ENCODE measurements at regions not wholly inside any gene's neighbourhood (a gene's known extent, or its start where the extent isn't known, plus 50 kb on each side); places are given as distances from the start of the nearest gene placed in this dataset.
"Not testable (repeated sequence)": the region's sequence is repeated elsewhere in the genome, so short reads cannot be mapped to it uniquely, and the experiment has no call there.

GRCh38 chr9:67348094-67348493 lies 355.7 kb upstream of the SPATA31A3 start:
- not testable (repeated sequence) for H3K36me3 ChIP-seq (ENCODE audit: control insufficient read depth, low read depth, low read length); H3K27me3 ChIP-seq (ENCODE audit: control insufficient read depth, insufficient read depth, low read length); H3K4me3 ChIP-seq (ENCODE audit: low read length); H3K4me1 ChIP-seq (ENCODE audit: control insufficient read depth, low read depth, low read length); H3K9ac ChIP-seq (ENCODE audit: low read length); H3K27ac ChIP-seq (ENCODE audit: low read length); H3K9me3 ChIP-seq (ENCODE audit: control insufficient read depth, low read depth, low read length)

GRCh38 chr9:67339216-67339615 lies 346.9 kb upstream of the SPATA31A3 start:
- H3K27ac ChIP-seq (ENCODE audit: low read length); H3K9me3 ChIP-seq (ENCODE audit: control insufficient read depth, low read depth, low read length); H3K4me3 ChIP-seq (ENCODE audit: low read length); H3K4me1 ChIP-seq (ENCODE audit: control insufficient read depth, low read depth, low read length); H3K27me3 ChIP-seq (ENCODE audit: control insufficient read depth, insufficient read depth, low read length); H3K36me3 ChIP-seq (ENCODE audit: control insufficient read depth, low read depth, low read length); H3K9ac ChIP-seq (ENCODE audit: low read length): not testable (repeated sequence)

GRCh38 chr9:67338201-67338600 lies 345.9 kb upstream of the SPATA31A3 start:
- not testable (repeated sequence) for H3K9me3 ChIP-seq (ENCODE audit: control insufficient read depth, low read depth, low read length); H3K4me1 ChIP-seq (ENCODE audit: control insufficient read depth, low read depth, low read length); H3K27me3 ChIP-seq (ENCODE audit: control insufficient read depth, insufficient read depth, low read length); H3K27ac ChIP-seq (ENCODE audit: low read length); H3K4me3 ChIP-seq (ENCODE audit: low read length); H3K9ac ChIP-seq (ENCODE audit: low read length); H3K36me3 ChIP-seq (ENCODE audit: control insufficient read depth, low read depth, low read length)

DNA sequence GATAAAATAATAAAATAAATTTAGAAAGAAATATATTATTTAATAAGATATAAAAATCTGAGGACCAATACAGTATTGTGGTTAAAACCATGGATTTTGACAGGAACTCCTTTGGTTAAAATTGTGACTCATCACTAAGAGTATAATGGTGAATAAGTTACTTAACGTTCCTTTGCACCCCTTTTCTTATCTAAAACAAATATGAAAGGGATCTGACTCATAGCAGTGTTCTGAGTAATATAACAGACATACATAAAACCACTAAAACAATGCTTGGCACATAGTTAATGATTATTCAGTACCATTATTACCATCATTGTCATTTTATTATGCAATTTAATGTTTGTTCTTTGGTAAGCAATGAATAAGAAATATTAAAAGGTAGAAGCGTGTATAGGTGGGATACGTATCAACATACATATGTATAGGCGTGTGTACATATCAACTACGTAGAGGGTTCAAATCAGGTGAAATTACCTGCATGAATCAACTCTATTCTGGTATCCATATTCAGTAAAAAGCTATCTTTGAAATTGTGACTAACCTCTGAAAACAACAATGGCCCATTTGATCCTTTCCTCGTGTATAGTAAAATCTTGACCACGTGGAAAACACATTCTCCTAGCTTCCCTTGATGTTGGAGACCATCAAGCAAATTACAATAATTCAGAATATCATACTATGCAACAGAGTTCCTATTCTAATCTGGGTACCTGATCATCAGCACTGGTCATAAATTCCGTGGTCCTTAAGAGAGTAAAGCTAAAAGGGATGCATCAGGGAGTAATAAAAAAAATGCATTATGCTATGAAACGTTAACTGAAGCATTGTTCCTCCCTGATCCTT lies 342.6 kb upstream of the SPATA31A3 start:
- not testable (repeated sequence) for H3K9me3 ChIP-seq (ENCODE audit: control insufficient read depth, low read depth, low read length); H3K9ac ChIP-seq (ENCODE audit: low read length); H3K4me3 ChIP-seq (ENCODE audit: low read length); H3K27ac ChIP-seq (ENCODE audit: low read length); H3K4me1 ChIP-seq (ENCODE audit: control insufficient read depth, low read depth, low read length); H3K36me3 ChIP-seq (ENCODE audit: control insufficient read depth, low read depth, low read length); H3K27me3 ChIP-seq (ENCODE audit: control insufficient read depth, insufficient read depth, low read length)

DNA sequence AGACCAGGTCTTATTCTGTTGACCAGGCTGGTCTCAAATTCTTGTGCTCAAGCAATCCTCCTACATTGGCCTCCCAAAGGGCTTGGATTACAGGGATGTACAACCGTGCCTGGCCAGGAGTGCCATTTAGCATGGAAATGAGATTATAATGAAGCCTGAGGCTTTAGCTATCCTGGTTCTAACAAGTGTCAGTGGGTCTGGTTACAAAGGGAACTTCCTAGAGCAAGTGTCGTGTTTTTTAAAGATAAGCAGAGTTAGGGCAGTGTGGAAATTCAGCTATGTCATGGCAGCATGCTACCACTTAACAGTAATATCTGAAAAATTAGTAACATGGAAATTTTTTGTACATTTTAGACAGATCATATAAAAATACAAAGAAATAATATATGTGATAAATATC lies 339.3 kb upstream of the SPATA31A3 start:
- H3K36me3 ChIP-seq (ENCODE audit: control insufficient read depth, low read depth, low read length); H3K27me3 ChIP-seq (ENCODE audit: control insufficient read depth, insufficient read depth, low read length); H3K9ac ChIP-seq (ENCODE audit: low read length); H3K4me1 ChIP-seq (ENCODE audit: control insufficient read depth, low read depth, low read length); H3K9me3 ChIP-seq (ENCODE audit: control insufficient read depth, low read depth, low read length); H3K27ac ChIP-seq (ENCODE audit: low read length); H3K4me3 ChIP-seq (ENCODE audit: low read length): not testable (repeated sequence)

DNA sequence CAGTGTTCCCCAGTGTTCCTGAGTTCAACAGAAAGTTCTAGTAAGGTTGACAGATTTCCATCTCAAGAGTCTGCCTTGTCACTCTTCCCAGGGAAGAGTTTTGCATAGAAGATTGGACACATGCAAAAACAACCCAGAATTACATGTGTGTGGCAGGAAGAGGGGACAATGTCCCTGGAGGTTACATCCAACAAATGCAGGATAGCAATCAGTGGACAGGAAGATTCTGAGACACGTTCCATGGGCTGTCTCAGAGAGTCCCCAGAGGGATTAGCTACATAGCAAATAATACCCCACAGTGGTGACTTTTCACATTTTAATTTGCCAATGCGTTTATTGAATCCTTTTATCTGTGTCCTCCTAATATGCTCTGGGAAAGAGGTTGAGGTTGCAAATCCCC lies 321.1 kb upstream of the SPATA31A3 start:
- H3K27ac ChIP-seq (ENCODE audit: low read length); H3K9me3 ChIP-seq (ENCODE audit: control insufficient read depth, low read depth, low read length); H3K27me3 ChIP-seq (ENCODE audit: control insufficient read depth, insufficient read depth, low read length); H3K4me1 ChIP-seq (ENCODE audit: control insufficient read depth, low read depth, low read length); H3K9ac ChIP-seq (ENCODE audit: low read length); H3K4me3 ChIP-seq (ENCODE audit: low read length); H3K36me3 ChIP-seq (ENCODE audit: control insufficient read depth, low read depth, low read length): not testable (repeated sequence)

DNA sequence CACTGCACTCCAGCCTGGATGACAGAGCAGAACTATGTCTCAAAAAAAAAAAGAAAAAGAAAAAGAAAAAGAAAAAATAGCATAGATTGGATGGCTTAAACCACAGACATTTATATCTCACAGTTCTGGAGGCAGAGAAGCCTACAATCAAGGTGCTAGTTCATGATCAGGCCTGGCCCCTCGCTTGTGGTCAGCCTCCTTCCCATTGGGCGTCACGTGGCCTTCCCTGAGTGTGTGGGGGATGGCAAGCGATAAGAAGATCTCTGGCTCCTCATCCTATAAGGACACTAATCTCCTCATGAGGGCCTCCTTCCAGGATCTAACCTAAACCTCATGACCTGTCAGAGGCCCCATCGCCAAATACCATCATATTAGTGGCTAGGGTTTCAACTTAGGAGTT lies 320.2 kb upstream of the SPATA31A3 start:
- H3K27me3 ChIP-seq (ENCODE audit: control insufficient read depth, insufficient read depth, low read length): not testable (repeated sequence)

GRCh38 chr9:67307109-67307508 lies 314.8 kb upstream of the SPATA31A3 start:
- H3K9me3 ChIP-seq (ENCODE audit: control insufficient read depth, low read depth, low read length); H3K4me1 ChIP-seq (ENCODE audit: control insufficient read depth, low read depth, low read length); H3K27me3 ChIP-seq (ENCODE audit: control insufficient read depth, insufficient read depth, low read length); H3K27ac ChIP-seq (ENCODE audit: low read length); H3K36me3 ChIP-seq (ENCODE audit: control insufficient read depth, low read depth, low read length); H3K4me3 ChIP-seq (ENCODE audit: low read length); H3K9ac ChIP-seq (ENCODE audit: low read length): not testable (repeated sequence)

More for the DNA sequence above, 320.2 kb upstream of the SPATA31A3 start:
- not testable (repeated sequence) for H3K4me1 ChIP-seq (ENCODE audit: control insufficient read depth, low read depth, low read length); H3K9me3 ChIP-seq (ENCODE audit: control insufficient read depth, low read depth, low read length); H3K27ac ChIP-seq (ENCODE audit: low read length); H3K36me3 ChIP-seq (ENCODE audit: control insufficient read depth, low read depth, low read length); H3K9ac ChIP-seq (ENCODE audit: low read length); H3K4me3 ChIP-seq (ENCODE audit: low read length)

DNA sequence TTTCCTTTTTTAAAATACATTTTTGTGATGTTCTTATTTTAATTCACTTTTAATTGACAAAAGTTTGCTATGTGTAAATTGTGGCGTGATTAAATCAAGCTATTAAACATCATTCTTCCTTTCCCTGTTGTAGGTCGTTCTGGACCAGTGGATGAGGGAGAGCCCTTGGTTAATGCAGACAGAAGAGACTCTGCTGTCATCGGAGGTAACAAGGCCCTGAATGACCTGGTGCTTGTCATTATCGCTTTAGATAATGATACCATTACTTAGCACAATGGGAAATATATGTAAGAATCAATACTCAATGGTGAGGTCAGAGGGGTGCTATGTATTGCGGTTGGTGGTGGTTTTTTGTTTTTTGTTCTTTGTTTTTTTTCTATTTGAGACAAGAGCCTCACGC lies 296.4 kb upstream of the SPATA31A3 start:
- H3K9me3 ChIP-seq (ENCODE audit: control insufficient read depth, low read depth, low read length); H3K4me3 ChIP-seq (ENCODE audit: low read length); H3K27me3 ChIP-seq (ENCODE audit: control insufficient read depth, insufficient read depth, low read length); H3K9ac ChIP-seq (ENCODE audit: low read length); H3K4me1 ChIP-seq (ENCODE audit: control insufficient read depth, low read depth, low read length); H3K27ac ChIP-seq (ENCODE audit: low read length); H3K36me3 ChIP-seq (ENCODE audit: control insufficient read depth, low read depth, low read length): not testable (repeated sequence)

GRCh38 chr9:67288117-67288735 lies 295.9 kb upstream of the SPATA31A3 start:
- not testable (repeated sequence) for H3K27me3 ChIP-seq (ENCODE audit: control insufficient read depth, insufficient read depth, low read length); H3K36me3 ChIP-seq (ENCODE audit: control insufficient read depth, low read depth, low read length); H3K27ac ChIP-seq (ENCODE audit: low read length); H3K4me3 ChIP-seq (ENCODE audit: low read length); H3K9me3 ChIP-seq (ENCODE audit: control insufficient read depth, low read depth, low read length); H3K9ac ChIP-seq (ENCODE audit: low read length); H3K4me1 ChIP-seq (ENCODE audit: control insufficient read depth, low read depth, low read length)

- not testable (repeated sequence) for H3K4me3 ChIP-seq (ENCODE audit: low read length); H3K27me3 ChIP-seq (ENCODE audit: control insufficient read depth, insufficient read depth, low read length); H3K36me3 ChIP-seq (ENCODE audit: control insufficient read depth, low read depth, low read length); H3K4me1 ChIP-seq (ENCODE audit: control insufficient read depth, low read depth, low read length); H3K9me3 ChIP-seq (ENCODE audit: control insufficient read depth, low read depth, low read length); H3K27ac ChIP-seq (ENCODE audit: low read length); H3K9ac ChIP-seq (ENCODE audit: low read length)
These were observed 291.9 kb upstream of the SPATA31A3 start for GRCh38 chr9:67284299-67284698.

DNA sequence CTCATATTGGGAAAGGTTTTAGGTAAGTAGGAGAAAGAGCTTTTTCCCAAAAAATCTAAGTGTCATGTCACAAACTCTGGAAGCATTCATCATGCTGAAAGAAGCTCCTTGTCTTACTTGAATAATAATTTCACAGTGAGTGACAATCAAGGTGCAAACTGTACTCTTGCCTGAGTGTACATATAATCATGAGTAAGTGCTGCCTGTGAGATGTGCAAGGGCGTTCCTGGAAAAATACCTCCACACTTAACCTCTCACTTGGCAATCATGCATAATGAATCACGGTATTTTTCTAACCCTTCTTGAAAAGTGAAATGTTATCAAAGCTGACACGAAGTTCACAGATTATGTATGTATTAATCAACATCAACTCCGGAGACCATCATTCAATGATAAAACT lies 289.2 kb upstream of the SPATA31A3 start:
- H3K36me3 ChIP-seq (ENCODE audit: control insufficient read depth, low read depth, low read length); H3K27ac ChIP-seq (ENCODE audit: low read length); H3K9ac ChIP-seq (ENCODE audit: low read length); H3K27me3 ChIP-seq (ENCODE audit: control insufficient read depth, insufficient read depth, low read length); H3K4me1 ChIP-seq (ENCODE audit: control insufficient read depth, low read depth, low read length); H3K9me3 ChIP-seq (ENCODE audit: control insufficient read depth, low read depth, low read length); H3K4me3 ChIP-seq (ENCODE audit: low read length): not testable (repeated sequence)
